MM.1S (cell line): ENCODE measurements at regions not wholly inside any gene's neighbourhood (a gene's known extent, or its start where the extent isn't known, plus 50 kb on each side); places are given as distances from the start of the nearest gene placed in this dataset.

Source experiments
- EZH2phosphoT487 ChIP-seq: fragments of 300-600 bp; sonication (generic); IDR thresholded peaks from 2 replicates; pipeline ENCODE4 v1.6.1; 2018; ENCODE audit warnings: antibody characterized with exemption, low read length
- TF ChIP-seq, protein P1 (sequence below): fragments of 300-600 bp; sonication (generic); IDR thresholded peaks from 2 replicates; pipeline ENCODE4 v1.5.1; 2016; ENCODE audit warnings: antibody characterized with exemption, low read length, mixed read lengths

DNA sequence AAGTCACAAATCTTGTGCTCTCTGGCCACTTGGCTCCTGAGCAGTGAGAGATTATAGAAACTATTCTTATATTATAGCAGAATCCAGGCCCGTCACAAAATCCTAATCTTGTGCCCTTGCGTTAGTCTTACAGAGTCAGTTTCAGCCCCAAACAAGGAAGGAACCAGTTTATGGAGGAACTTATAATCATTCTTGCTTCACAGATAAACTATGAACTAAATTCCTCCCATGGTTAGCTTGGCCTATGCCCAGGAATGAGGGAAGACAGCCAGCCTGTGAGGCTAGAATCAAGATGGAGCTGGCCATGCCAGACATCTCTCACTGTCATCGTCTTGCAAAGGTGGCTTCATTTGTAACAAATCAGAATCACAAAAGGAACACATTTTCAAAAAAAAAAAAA lies 199.7 kb upstream of the PITRM1 start:
- TF ChIP-seq, protein P1, sequence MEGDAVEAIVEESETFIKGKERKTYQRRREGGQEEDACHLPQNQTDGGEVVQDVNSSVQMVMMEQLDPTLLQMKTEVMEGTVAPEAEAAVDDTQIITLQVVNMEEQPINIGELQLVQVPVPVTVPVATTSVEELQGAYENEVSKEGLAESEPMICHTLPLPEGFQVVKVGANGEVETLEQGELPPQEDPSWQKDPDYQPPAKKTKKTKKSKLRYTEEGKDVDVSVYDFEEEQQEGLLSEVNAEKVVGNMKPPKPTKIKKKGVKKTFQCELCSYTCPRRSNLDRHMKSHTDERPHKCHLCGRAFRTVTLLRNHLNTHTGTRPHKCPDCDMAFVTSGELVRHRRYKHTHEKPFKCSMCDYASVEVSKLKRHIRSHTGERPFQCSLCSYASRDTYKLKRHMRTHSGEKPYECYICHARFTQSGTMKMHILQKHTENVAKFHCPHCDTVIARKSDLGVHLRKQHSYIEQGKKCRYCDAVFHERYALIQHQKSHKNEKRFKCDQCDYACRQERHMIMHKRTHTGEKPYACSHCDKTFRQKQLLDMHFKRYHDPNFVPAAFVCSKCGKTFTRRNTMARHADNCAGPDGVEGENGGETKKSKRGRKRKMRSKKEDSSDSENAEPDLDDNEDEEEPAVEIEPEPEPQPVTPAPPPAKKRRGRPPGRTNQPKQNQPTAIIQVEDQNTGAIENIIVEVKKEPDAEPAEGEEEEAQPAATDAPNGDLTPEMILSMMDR: no peak
- TF ChIP-seq EZH2phosphoT487: no peak
